Lung (tissue), 11 donors: ENCODE measurements at regions not wholly inside any gene's neighbourhood (a gene's known extent, or its start where the extent isn't known, plus 50 kb on each side); places are given as distances from the start of the nearest gene placed in this dataset.

ENCODE experiments used
- ATAC-seq: fragments of 200-7000 bp; cut with Tn5 transposase; one replicate; pipeline ENCODE4 v1.9.1; 2020; ENCODE audit warnings: moderate number of reproducible peaks; ENCODE audit not compliant: insufficient read depth, low FRiP score
- DNase-seq, 3 donors: peaks; one replicate each; pipeline ENCODE4 v3.0.0-alpha.2; 2013 to 2017
- H3K27ac ChIP-seq, 2 donors: one replicate each; pipeline ENCODE4 v1.5.1; 2013; ENCODE audit warnings: mild to moderate bottlenecking in 2 of 2, moderate library complexity in 2 of 2, control low read depth in 1 of 2, inconsistent platforms in 1 of 2, low read depth in 1 of 2, low read length in 1 of 2
- H3K27me3 ChIP-seq, 3 donors: one replicate each; pipeline ENCODE4 v1.5.1; 2013; ENCODE audit warnings: low read length in 2 of 3; ENCODE audit not compliant: control insufficient read depth in 3 of 3, insufficient read depth in 3 of 3
- H3K36me3 ChIP-seq, 4 donors: one replicate each; pipeline ENCODE4 v1.5.1; 2013; ENCODE audit warnings: low read length in 4 of 4, mild to moderate bottlenecking in 1 of 4, moderate library complexity in 1 of 4; ENCODE audit not compliant: control insufficient read depth in 4 of 4, insufficient read depth in 4 of 4
- H3K4me1 ChIP-seq, 5 donors: one replicate each; pipeline ENCODE4 v1.5.1; 2013; ENCODE audit warnings: low read length in 5 of 5, mild to moderate bottlenecking in 2 of 5, moderate library complexity in 1 of 5; ENCODE audit not compliant: control insufficient read depth in 5 of 5, insufficient read depth in 5 of 5
- H3K4me3 ChIP-seq: one replicate; pipeline ENCODE4 v1.5.1; 2013; ENCODE audit warnings: mild to moderate bottlenecking, control low read depth, moderate library complexity
- H3K9ac ChIP-seq, 2 donors: one replicate each; pipeline ENCODE4 v1.5.1; 2013; ENCODE audit warnings: low read length in 2 of 2, control low read depth in 1 of 2; ENCODE audit not compliant: insufficient read depth in 1 of 2
- H3K9me3 ChIP-seq, 4 donors: one replicate each; pipeline ENCODE4 v1.5.1; 2013; ENCODE audit warnings: low read length in 3 of 4, mild to moderate bottlenecking in 1 of 4, moderate library complexity in 1 of 4; ENCODE audit not compliant: control insufficient read depth in 4 of 4, insufficient read depth in 3 of 4
- CTCF ChIP-seq: IDR thresholded peaks from 2 replicates; pipeline ENCODE4 v1.5.1; 2012; ENCODE audit warnings: mild to moderate bottlenecking; ENCODE audit errors: control extremely low read depth, extremely low read depth
- WGBS, 2 donors: extraction: QIAGEN DNeasy Blood & Tissue Kit; methylation state at CpG; one replicate each; pipeline ENCODE4 v1.1.7; 2013; 5-methylcytosine and 5-hydroxymethylcytosine counted together
- donor health status: control.
- donor health status: control.
- donor health status: Bipolar disorder and iron deficiency.
- donor health status: healthy.
- donor health status: DM: yes; HTN: yes; CAD: no.

- no peak for TF ChIP-seq CTCF
- DNase-seq (no peak), ATAC-seq (no peak)
- H3K4me3 ChIP-seq: no peak overlapping the region
- 92 to 93% methylated on average over 5 of the region's 5 CpGs for WGBS, 2 donors
- no peak overlapping the region for H3K9ac ChIP-seq
- H3K36me3 ChIP-seq: no peaks in the 10 kb centered on the region
- H3K4me1 ChIP-seq: peaks cover 0 to 3% (median 0%) of the 10 kb centered on the region in 5 donors
- H3K9me3 ChIP-seq: no peaks in the 10 kb centered on the region
- H3K27ac ChIP-seq: no peak overlapping the region
- no peaks in the 10 kb centered on the region for H3K27me3 ChIP-seq
Measured at GRCh38 chr10:4479342-4479741, 346.7 kb upstream of the AKR1E2 start.

GRCh38 chr10:4477664-4478063, 348.3 kb upstream of the AKR1E2 start:
- no peaks in the 10 kb centered on the region for H3K9me3 ChIP-seq
- WGBS, 2 donors: 73 to 77% methylated on average over 4 of the region's 4 CpGs
- no peak for TF ChIP-seq CTCF
- ATAC-seq (no peak), DNase-seq (no peak)
- no peaks in the 10 kb centered on the region for H3K27me3 ChIP-seq
- no peak overlapping the region for H3K9ac ChIP-seq
- H3K4me1 ChIP-seq: no peaks in the 10 kb centered on the region
- no peak overlapping the region for H3K27ac ChIP-seq
- H3K36me3 ChIP-seq: no peaks in the 10 kb centered on the region
- no peak overlapping the region for H3K4me3 ChIP-seq

GRCh38 chr10:4475827-4476490, 350.0 kb upstream of the AKR1E2 start:
- no peaks in the 10 kb centered on the region for H3K4me1 ChIP-seq
- no peak overlapping the region for H3K9ac ChIP-seq
- no peak overlapping the region for H3K4me3 ChIP-seq
- H3K27me3 ChIP-seq: no peaks in the 10 kb centered on the region
- H3K27ac ChIP-seq: no peak overlapping the region
- DNase-seq (no peak), ATAC-seq (no peak)
- WGBS, 2 donors: 95% methylated on average over 12 to 13 of the region's 13 CpGs
- TF ChIP-seq CTCF: no peak
- H3K36me3 ChIP-seq: no peaks in the 10 kb centered on the region
- H3K9me3 ChIP-seq: no peaks in the 10 kb centered on the region

- Histone ChIP-seq H3K27me3 (no peaks in the 10 kb centered on the region), H3K9ac (no peak overlapping the region), H3K9me3 (no peaks in the 10 kb centered on the region), H3K4me1 (no peaks in the 10 kb centered on the region), H3K27ac (no peak overlapping the region), H3K4me3 (no peak overlapping the region), H3K36me3 (no peaks in the 10 kb centered on the region)
- 74 to 81% methylated on average over 8 of the region's 8 CpGs for WGBS, 2 donors
- DNase-seq (no peak), ATAC-seq (no peak)
- TF ChIP-seq CTCF: no peak
Measured at GRCh38 chr10:4474829-4475228, 351.2 kb upstream of the AKR1E2 start.
